ENCODE measurements at regions not wholly inside any gene's neighbourhood (a gene's known extent, or its start where the extent isn't known, plus 50 kb on each side); places are given as distances from the start of the nearest gene placed in this dataset.

DNA sequence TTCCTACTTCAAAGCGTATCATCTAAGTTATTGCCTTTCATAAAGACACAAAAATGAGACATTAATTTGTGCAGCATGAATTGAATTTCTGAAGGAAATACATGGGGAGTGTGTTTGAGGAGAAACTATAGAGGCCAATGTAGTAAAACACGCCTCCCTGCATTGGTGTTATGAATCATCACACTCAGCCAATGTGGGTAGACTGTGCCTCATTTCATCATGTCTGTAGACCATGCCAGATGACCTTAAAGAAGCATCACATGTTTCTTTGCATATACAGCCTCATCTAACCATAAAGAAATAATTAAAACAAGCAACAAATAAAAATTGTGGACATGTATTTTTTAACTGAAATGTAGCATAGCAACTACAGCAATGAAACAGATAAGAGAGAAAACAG, 486.0 kb upstream of the ADAMTS9 start (continued):
- TF ChIP-seq, protein P1, sequence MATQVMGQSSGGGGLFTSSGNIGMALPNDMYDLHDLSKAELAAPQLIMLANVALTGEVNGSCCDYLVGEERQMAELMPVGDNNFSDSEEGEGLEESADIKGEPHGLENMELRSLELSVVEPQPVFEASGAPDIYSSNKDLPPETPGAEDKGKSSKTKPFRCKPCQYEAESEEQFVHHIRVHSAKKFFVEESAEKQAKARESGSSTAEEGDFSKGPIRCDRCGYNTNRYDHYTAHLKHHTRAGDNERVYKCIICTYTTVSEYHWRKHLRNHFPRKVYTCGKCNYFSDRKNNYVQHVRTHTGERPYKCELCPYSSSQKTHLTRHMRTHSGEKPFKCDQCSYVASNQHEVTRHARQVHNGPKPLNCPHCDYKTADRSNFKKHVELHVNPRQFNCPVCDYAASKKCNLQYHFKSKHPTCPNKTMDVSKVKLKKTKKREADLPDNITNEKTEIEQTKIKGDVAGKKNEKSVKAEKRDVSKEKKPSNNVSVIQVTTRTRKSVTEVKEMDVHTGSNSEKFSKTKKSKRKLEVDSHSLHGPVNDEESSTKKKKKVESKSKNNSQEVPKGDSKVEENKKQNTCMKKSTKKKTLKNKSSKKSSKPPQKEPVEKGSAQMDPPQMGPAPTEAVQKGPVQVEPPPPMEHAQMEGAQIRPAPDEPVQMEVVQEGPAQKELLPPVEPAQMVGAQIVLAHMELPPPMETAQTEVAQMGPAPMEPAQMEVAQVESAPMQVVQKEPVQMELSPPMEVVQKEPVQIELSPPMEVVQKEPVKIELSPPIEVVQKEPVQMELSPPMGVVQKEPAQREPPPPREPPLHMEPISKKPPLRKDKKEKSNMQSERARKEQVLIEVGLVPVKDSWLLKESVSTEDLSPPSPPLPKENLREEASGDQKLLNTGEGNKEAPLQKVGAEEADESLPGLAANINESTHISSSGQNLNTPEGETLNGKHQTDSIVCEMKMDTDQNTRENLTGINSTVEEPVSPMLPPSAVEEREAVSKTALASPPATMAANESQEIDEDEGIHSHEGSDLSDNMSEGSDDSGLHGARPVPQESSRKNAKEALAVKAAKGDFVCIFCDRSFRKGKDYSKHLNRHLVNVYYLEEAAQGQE (IDR thresholded peaks at IDR 0.05; ENCODE audit: low read depth): no peak
- no peak for TF ChIP-seq SRF (IDR thresholded peaks at IDR 0.05; ENCODE audit: low read depth)
- no peak for TF ChIP-seq TCF7L2 (IDR thresholded peaks at IDR 0.05; ENCODE audit: borderline replicate concordance, extremely low read depth, insufficient read depth, insufficient read length)

DNA sequence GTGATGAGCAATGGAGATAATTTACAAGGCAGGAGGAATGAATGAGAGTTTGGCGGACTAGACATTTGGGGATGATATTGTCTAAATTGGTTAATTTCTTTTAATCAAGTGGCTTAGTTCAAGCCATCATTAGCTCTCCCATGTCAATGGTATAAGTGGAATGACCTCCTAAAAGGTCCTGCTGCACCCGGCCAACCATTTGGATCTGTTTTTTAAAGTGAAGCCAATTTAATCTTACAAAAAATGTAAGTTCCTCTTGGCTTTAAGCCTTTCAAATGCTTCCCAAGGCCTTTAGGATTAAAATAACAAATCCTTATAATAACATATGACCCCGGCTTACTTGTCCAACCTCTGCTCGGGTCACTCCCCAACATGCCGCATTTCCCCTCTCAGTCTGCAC, 484.4 kb upstream of the ADAMTS9 start:
- H3K9me3 ChIP-seq (ENCODE audit: control insufficient read depth in 1 of 2, insufficient read depth in 1 of 2, low read depth in 1 of 2, low read length in 2 of 2): no peaks in the 10 kb centered on the region
- H3K9ac ChIP-seq (ENCODE audit: low read length): no peak overlapping the region
- intact Hi-C loops (cut with micrococcal nuclease): loop anchor here (5.0 kb wide), 1 partner anchor 640 kb away; no protein-coding TSS in a partner anchor
- ChIA-PET RAD21 (ENCODE audit: low non-redundant PET in 1 of 2, low total read pairs in 2 of 2, uncharacterized antibody in 2 of 2, unreplicated experiment in 2 of 2) (no interaction called here), CTCF (no interaction called here), POLR2A (no interaction called here)
- H3K4me1 ChIP-seq (ENCODE audit: control insufficient read depth in 1 of 2, insufficient read depth in 2 of 2, low read length in 2 of 2): no peaks in the 10 kb centered on the region
- no peak for DNase-seq (ENCODE audit: low read depth, low spot score)
- H2AFZ ChIP-seq (ENCODE audit: low read depth, low read length, poor library complexity, severe bottlenecking): no peak overlapping the region
- BruUV-seq (replicated peaks): no TSS peak
- no peak overlapping the region for H3K4me3 ChIP-seq (replicated peaks in 1 of 2; ENCODE audit: low read depth in 1 of 2, low read length in 2 of 2)
- no peak overlapping the region for H3K27ac ChIP-seq (ENCODE audit: low read depth, low read length)
- H3K36me3 ChIP-seq (ENCODE audit: control insufficient read depth in 1 of 2, insufficient read depth in 2 of 2, low read length in 2 of 2): no peaks in the 10 kb centered on the region
- no peak overlapping the region for H3K4me2 ChIP-seq (ENCODE audit: low read length)
- ATAC-seq: no peak
- H3K9me2 ChIP-seq (ENCODE audit: insufficient read depth): no peaks in the 10 kb centered on the region
- peaks cover 3% of the 10 kb centered on the region; the same call in 1 of the 2 replicates for H3K27me3 ChIP-seq (ENCODE audit: insufficient read depth, low read length)
- no peaks in the 10 kb centered on the region for H4K20me1 ChIP-seq (ENCODE audit: insufficient read depth)
- H3K79me2 ChIP-seq (ENCODE audit: insufficient read depth, low read length): no peaks in the 10 kb centered on the region
- no peak for TF ChIP-seq SP1 (IDR thresholded peaks at IDR 0.05; ENCODE audit: low read depth)
- TF ChIP-seq, protein P2, sequence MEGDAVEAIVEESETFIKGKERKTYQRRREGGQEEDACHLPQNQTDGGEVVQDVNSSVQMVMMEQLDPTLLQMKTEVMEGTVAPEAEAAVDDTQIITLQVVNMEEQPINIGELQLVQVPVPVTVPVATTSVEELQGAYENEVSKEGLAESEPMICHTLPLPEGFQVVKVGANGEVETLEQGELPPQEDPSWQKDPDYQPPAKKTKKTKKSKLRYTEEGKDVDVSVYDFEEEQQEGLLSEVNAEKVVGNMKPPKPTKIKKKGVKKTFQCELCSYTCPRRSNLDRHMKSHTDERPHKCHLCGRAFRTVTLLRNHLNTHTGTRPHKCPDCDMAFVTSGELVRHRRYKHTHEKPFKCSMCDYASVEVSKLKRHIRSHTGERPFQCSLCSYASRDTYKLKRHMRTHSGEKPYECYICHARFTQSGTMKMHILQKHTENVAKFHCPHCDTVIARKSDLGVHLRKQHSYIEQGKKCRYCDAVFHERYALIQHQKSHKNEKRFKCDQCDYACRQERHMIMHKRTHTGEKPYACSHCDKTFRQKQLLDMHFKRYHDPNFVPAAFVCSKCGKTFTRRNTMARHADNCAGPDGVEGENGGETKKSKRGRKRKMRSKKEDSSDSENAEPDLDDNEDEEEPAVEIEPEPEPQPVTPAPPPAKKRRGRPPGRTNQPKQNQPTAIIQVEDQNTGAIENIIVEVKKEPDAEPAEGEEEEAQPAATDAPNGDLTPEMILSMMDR (IDR thresholded peaks at IDR 0.05 in 2 of 3, conservative IDR thresholded peaks at IDR 0.05 in 1 of 3; ENCODE audit: borderline replicate concordance in 1 of 3, insufficient read depth in 1 of 3, low read depth in 2 of 3, low read length in 2 of 3): no peak
- TF ChIP-seq CBX3 (IDR thresholded peaks at IDR 0.05; ENCODE audit: low read depth): no peak
- no peak for TF ChIP-seq MAX (IDR thresholded peaks at IDR 0.05)
- no peak for TF ChIP-seq ZBTB33 (IDR thresholded peaks at IDR 0.05; ENCODE audit: extremely low read depth, insufficient replicate concordance, low read length)
- no peak for TF ChIP-seq ZNF274 (IDR thresholded peaks at IDR 0.05; ENCODE audit: low read depth, low read length)
- TF ChIP-seq, protein P1 (IDR thresholded peaks at IDR 0.05; ENCODE audit: low read depth): no peak
- TF ChIP-seq JUND (IDR thresholded peaks at IDR 0.05): no peak
- TF ChIP-seq ATF3 (IDR thresholded peaks at IDR 0.05): no peak
- TF ChIP-seq ZFX (IDR thresholded peaks at IDR 0.05): no peak
- TF ChIP-seq EZH2phosphoT487 (IDR thresholded peaks at IDR 0.05; ENCODE audit: borderline replicate concordance): no peak
